Ascending aorta (tissue), 2 donors: ENCODE measurements at regions not wholly inside any gene's neighbourhood (a gene's known extent, or its start where the extent isn't known, plus 50 kb on each side); places are given as distances from the start of the nearest gene placed in this dataset.

Source experiments
- DNase-seq, 2 donors: peaks; one replicate each; pipeline ENCODE4 v3.0.0-alpha.2; 2019; ENCODE audit warnings: low spot score in 2 of 2
- H3K27ac ChIP-seq, 2 donors: fragments of 200-600 bp; sonication (generic); one replicate each; pipeline ENCODE4 v1.5.1; 2016 to 2017; ENCODE audit warnings: mild to moderate bottlenecking in 1 of 2
- H3K27me3 ChIP-seq: fragments of 200-600 bp; sonication (generic); one replicate; pipeline ENCODE4 v1.5.1; 2017
- H3K36me3 ChIP-seq, 2 donors: fragments of 200-600 bp; sonication (generic); one replicate each; pipeline ENCODE4 v1.5.1; 2016
- H3K4me1 ChIP-seq, 2 donors: fragments of 200-600 bp; sonication (generic); one replicate each; pipeline ENCODE4 v1.5.1; 2016 to 2017; ENCODE audit warnings: mild to moderate bottlenecking in 1 of 2
- H3K4me3 ChIP-seq, 2 donors: fragments of 200-600 bp; sonication (generic); one replicate each; pipeline ENCODE4 v1.5.1; 2016 to 2017; ENCODE audit warnings: mild to moderate bottlenecking in 1 of 2
- H3K9me3 ChIP-seq, 2 donors: fragments of 200-600 bp; sonication (generic); one replicate each; pipeline ENCODE4 v1.5.1; 2016
- CTCF ChIP-seq, 3 experiments: fragments of 200-600 bp in 2 of 3; fragments of 450-650 bp in 1 of 3; sonication (generic) in 2 of 3; IDR thresholded peaks; one replicate each; pipeline ENCODE4 v1.5.1; 2016 to 2019; ENCODE audit warnings: antibody characterized with exemption in 3 of 3, mild to moderate bottlenecking in 1 of 3, moderate library complexity in 1 of 3
- intact Hi-C: fragments of 100-400 bp; cut with DNase I; formaldehyde crosslinking; loops from one replicate; pipeline ENCODE4 v1.15.1; 2023

- Histone ChIP-seq H3K4me3 (no peak overlapping the region), H3K27me3 (no peaks in the 10 kb centered on the region), H3K9me3 (no peaks in the 10 kb centered on the region), H3K27ac (no peak overlapping the region), H3K4me1 (no peaks in the 10 kb centered on the region), H3K36me3 (no peaks in the 10 kb centered on the region)
- intact Hi-C loops, result no loop called here
- no peak for DNase-seq
- TF ChIP-seq CTCF (IDR thresholded peaks at IDR 0.05), result no peak
Observed at GRCh38 chr13:78836238-78836784, 177.4 kb upstream of the OBI1 start.

- H3K27ac ChIP-seq, result no peak overlapping the region
- no peak for DNase-seq
- H3K9me3 ChIP-seq, result no peaks in the 10 kb centered on the region
- intact Hi-C loops, result no loop called here
- no peaks in the 10 kb centered on the region for H3K36me3 ChIP-seq
- H3K27me3 ChIP-seq, result no peaks in the 10 kb centered on the region
- no peak overlapping the region for H3K4me3 ChIP-seq
- no peak for TF ChIP-seq CTCF (IDR thresholded peaks at IDR 0.05)
- H3K4me1 ChIP-seq, result no peaks in the 10 kb centered on the region
Observed at GRCh38 chr13:78832461-78832860, 173.5 kb upstream of the OBI1 start.

GRCh38 chr13:78830508-78830907 is 171.6 kb upstream of the OBI1 start:
- Histone ChIP-seq H3K27ac (no peak overlapping the region), H3K4me1 (no peaks in the 10 kb centered on the region), H3K36me3 (no peaks in the 10 kb centered on the region), H3K4me3 (no peak overlapping the region), H3K27me3 (no peaks in the 10 kb centered on the region), H3K9me3 (no peaks in the 10 kb centered on the region)
- no peak for DNase-seq
- intact Hi-C loops, result no loop called here
- TF ChIP-seq CTCF (IDR thresholded peaks at IDR 0.05), result no peak

GRCh38 chr13:78829821-78830220 is 170.9 kb upstream of the OBI1 start:
- H3K9me3 ChIP-seq, result no peaks in the 10 kb centered on the region
- no peaks in the 10 kb centered on the region for H3K36me3 ChIP-seq
- intact Hi-C loops, result no loop called here
- no peaks in the 10 kb centered on the region for H3K4me1 ChIP-seq
- H3K4me3 ChIP-seq, result no peak overlapping the region
- no peak overlapping the region for H3K27ac ChIP-seq
- TF ChIP-seq CTCF (IDR thresholded peaks at IDR 0.05), result no peak
- no peak for DNase-seq
- no peaks in the 10 kb centered on the region for H3K27me3 ChIP-seq

- TF ChIP-seq CTCF (IDR thresholded peaks at IDR 0.05), result no peak
- Histone ChIP-seq H3K4me1 (no peaks in the 10 kb centered on the region), H3K4me3 (no peak overlapping the region), H3K27ac (no peak overlapping the region), H3K9me3 (no peaks in the 10 kb centered on the region), H3K36me3 (no peaks in the 10 kb centered on the region), H3K27me3 (no peaks in the 10 kb centered on the region)
- intact Hi-C loops, result no loop called here
- DNase-seq, result no peak
Observed at GRCh38 chr13:78827471-78827870, 168.5 kb upstream of the OBI1 start.

GRCh38 chr13:78826936-78827335 is 168.0 kb upstream of the OBI1 start:
- no peak for DNase-seq
- H3K27me3 ChIP-seq, result no peaks in the 10 kb centered on the region
- intact Hi-C loops, result no loop called here
- H3K9me3 ChIP-seq, result no peaks in the 10 kb centered on the region
- no peak overlapping the region for H3K27ac ChIP-seq
- no peak for TF ChIP-seq CTCF (IDR thresholded peaks at IDR 0.05)
- no peaks in the 10 kb centered on the region for H3K4me1 ChIP-seq
- no peaks in the 10 kb centered on the region for H3K36me3 ChIP-seq
- H3K4me3 ChIP-seq, result no peak overlapping the region
